HL-60 (cell line): ENCODE measurements at regions not wholly inside any gene's neighbourhood (a gene's known extent, or its start where the extent isn't known, plus 50 kb on each side); places are given as distances from the start of the nearest gene placed in this dataset.

Experiments used
- DNase-seq, 2 experiments: peaks; one replicate each; pipeline ENCODE4 v3.0.0-alpha.2; 2010 to 2020; ENCODE audit warnings: low read depth in 1 of 2, low spot score in 1 of 2
- H3K27ac ChIP-seq: fragments of 250-450 bp; sonication (Bioruptor Pico); replicated peaks from 2 replicates; pipeline ENCODE4 v1.5.1; 2020; ENCODE audit warnings: mild to moderate bottlenecking, moderate library complexity
- H3K27me3 ChIP-seq: fragments of 250-450 bp; sonication (Bioruptor Pico); 2 replicates; pipeline ENCODE4 v1.5.1; 2021; ENCODE audit warnings: mild to moderate bottlenecking, moderate library complexity; ENCODE audit not compliant: insufficient read depth, poor library complexity, severe bottlenecking
- H3K4me3 ChIP-seq: replicated peaks from 2 replicates; pipeline ENCODE4 v1.5.1; 2011; ENCODE audit warnings: mild to moderate bottlenecking, control low read depth, low read length; ENCODE audit not compliant: insufficient read depth
- CTCF ChIP-seq: IDR thresholded peaks from one replicate; pipeline ENCODE4 v1.5.1; 2011; ENCODE audit warnings: low read length, control low read depth, inconsistent platforms; ENCODE audit not compliant: insufficient read depth
- GABPA ChIP-seq: IDR thresholded peaks from 2 replicates; pipeline ENCODE4 v1.6.1; 2012; ENCODE audit warnings: low read depth
- POLR2AphosphoS5 ChIP-seq: IDR thresholded peaks from 2 replicates; pipeline ENCODE4 v1.6.1; 2012; ENCODE audit warnings: low read depth
- REST ChIP-seq: IDR thresholded peaks from 2 replicates; pipeline ENCODE4 v1.6.1; 2012; ENCODE audit warnings: low read depth; ENCODE audit not compliant: insufficient replicate concordance
- SPI1 ChIP-seq: IDR thresholded peaks from 2 replicates; pipeline ENCODE4 v1.6.1; 2012; ENCODE audit warnings: low read depth, mild to moderate bottlenecking, borderline replicate concordance

DNA sequence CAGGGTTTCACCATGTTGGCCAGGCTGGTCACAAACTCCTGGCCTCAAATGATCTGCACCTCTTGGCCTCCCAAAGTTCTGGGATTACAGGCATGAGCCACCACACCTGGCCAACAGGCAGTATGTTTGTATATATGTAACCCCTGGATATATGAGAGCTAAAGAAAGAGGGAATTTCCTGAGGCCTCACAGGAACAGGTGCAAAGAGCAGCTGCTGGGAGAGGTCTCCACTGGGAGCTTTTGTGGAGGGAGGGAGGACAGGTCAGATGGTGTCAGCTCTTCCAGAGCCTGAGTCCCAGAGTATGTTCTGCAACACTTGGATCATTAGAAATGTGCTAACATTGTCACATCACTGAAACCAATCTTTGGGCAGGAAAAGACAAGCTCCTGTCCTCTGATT lies 110.1 kb upstream of the KIF5B start:
- TF ChIP-seq GABPA (no peak), REST (no peak), CTCF (no peak), POLR2AphosphoS5 (no peak), SPI1 (no peak)
- DNase-seq = no peak
- Histone ChIP-seq H3K4me3 (no peak overlapping the region), H3K27me3 (no peaks in the 10 kb centered on the region), H3K27ac (no peak overlapping the region)

GRCh38 chr10:32163762-32164148 lies 107.5 kb upstream of the KIF5B start:
- Histone ChIP-seq H3K27ac (no peak overlapping the region), H3K27me3 (no peaks in the 10 kb centered on the region), H3K4me3 (no peak overlapping the region)
- TF ChIP-seq SPI1 = no peak
- TF ChIP-seq CTCF = no peak
- TF ChIP-seq GABPA = no peak
- TF ChIP-seq REST = no peak
- TF ChIP-seq POLR2AphosphoS5 = no peak
- no peak for DNase-seq

GRCh38 chr10:32163071-32163761 lies 107.0 kb upstream of the KIF5B start:
- Histone ChIP-seq H3K27me3 (no peaks in the 10 kb centered on the region), H3K4me3 (no peak overlapping the region), H3K27ac (no peak overlapping the region)
- TF ChIP-seq REST (no peak), GABPA (no peak), CTCF (no peak), POLR2AphosphoS5 (no peak), SPI1 (no peak)
- DNase-seq = no peak
